Astrocyte (in vitro differentiated cells and primary cell): ENCODE measurements at regions not wholly inside any gene's neighbourhood (a gene's known extent, or its start where the extent isn't known, plus 50 kb on each side); places are given as distances from the start of the nearest gene placed in this dataset.

Experiments used
- DNase-seq: peaks from one replicate; pipeline ENCODE4 v3.0.0-alpha.2; 2010; ENCODE audit warnings: low read depth
- FAIRE-seq: peaks from 2 replicates; lab custom pipeline; 2011; peaks lifted over from hg19 to GRCh38; lab: Jason Lieb, UNC
- H2AFZ ChIP-seq: 2 replicates; pipeline ENCODE4 v1.6.0; 2012; ENCODE audit warnings: low read depth, low read length, inconsistent platforms
- H3K27ac ChIP-seq: 2 replicates; pipeline ENCODE4 v1.5.1; 2011; ENCODE audit warnings: low read depth, low read length, inconsistent platforms
- H3K27me3 ChIP-seq: 2 replicates; pipeline ENCODE4 v1.6.0; 2011; ENCODE audit warnings: low read length, inconsistent platforms; ENCODE audit not compliant: insufficient read depth
- H3K36me3 ChIP-seq: 2 replicates; pipeline ENCODE4 v1.5.1; 2011; ENCODE audit warnings: low read length, inconsistent platforms; ENCODE audit not compliant: insufficient read depth
- H3K4me1 ChIP-seq: 2 replicates; pipeline ENCODE4 v1.5.1; 2011; ENCODE audit warnings: low read length, inconsistent platforms; ENCODE audit not compliant: insufficient read depth
- H3K4me2 ChIP-seq: 2 replicates; pipeline ENCODE4 v1.6.0; 2012; ENCODE audit warnings: low read length, inconsistent platforms
- H3K4me3 ChIP-seq: 2 replicates; pipeline ENCODE4 v1.5.1; 2011; ENCODE audit warnings: low read depth, mild to moderate bottlenecking, low read length, inconsistent platforms; ENCODE audit not compliant: insufficient read depth
- H3K79me2 ChIP-seq: 2 replicates; pipeline ENCODE4 v1.6.0; 2012; ENCODE audit warnings: mild to moderate bottlenecking, low read length, inconsistent platforms; ENCODE audit not compliant: insufficient read depth
- H3K9ac ChIP-seq: 2 replicates; pipeline ENCODE4 v1.6.0; 2012; ENCODE audit warnings: mild to moderate bottlenecking, low read length, inconsistent platforms
- H3K9me3 ChIP-seq: 2 replicates; pipeline ENCODE4 v1.5.1; 2012; ENCODE audit warnings: low read depth, mild to moderate bottlenecking, low read length, inconsistent platforms; ENCODE audit not compliant: insufficient read depth
- H4K20me1 ChIP-seq: 2 replicates; pipeline ENCODE4 v1.6.0; 2012; ENCODE audit warnings: low read length, inconsistent platforms; ENCODE audit not compliant: insufficient read depth
- H3K27ac Mint-ChIP-seq: one replicate; pipeline ENCODE4 v1.8.0; 2021; ENCODE audit warnings: mild to moderate bottlenecking, mixed read lengths; ENCODE audit not compliant: unreplicated experiment
- H3K27me3 Mint-ChIP-seq: one replicate; pipeline ENCODE4 v1.8.0; 2021; ENCODE audit warnings: low read depth, mixed read lengths; ENCODE audit not compliant: unreplicated experiment
- H3K36me3 Mint-ChIP-seq: one replicate; pipeline ENCODE4 v1.8.0; 2021; ENCODE audit warnings: low read depth, mixed read lengths; ENCODE audit not compliant: unreplicated experiment
- H3K4me1 Mint-ChIP-seq: one replicate; pipeline ENCODE4 v1.8.0; 2021; ENCODE audit warnings: low read depth, mixed read lengths; ENCODE audit not compliant: unreplicated experiment
- H3K4me3 Mint-ChIP-seq: one replicate; pipeline ENCODE4 v1.8.0; 2021; ENCODE audit warnings: mild to moderate bottlenecking, moderate library complexity, mixed read lengths; ENCODE audit not compliant: unreplicated experiment
- H3K9me3 Mint-ChIP-seq: one replicate; pipeline ENCODE4 v1.8.0; 2021; ENCODE audit warnings: mild to moderate bottlenecking, mixed read lengths; ENCODE audit not compliant: unreplicated experiment
- EZH2 ChIP-seq: IDR thresholded peaks from 2 replicates; pipeline ENCODE4 v1.6.1; 2012; ENCODE audit warnings: mild to moderate bottlenecking, low read length, inconsistent platforms; ENCODE audit not compliant: insufficient read depth
- TF ChIP-seq, protein P1 (sequence below): IDR thresholded peaks from 2 replicates; pipeline ENCODE4 v1.5.1; 2011; ENCODE audit warnings: low read depth, mild to moderate bottlenecking, inconsistent platforms, low read length, moderate library complexity; ENCODE audit not compliant: insufficient read depth

DNA sequence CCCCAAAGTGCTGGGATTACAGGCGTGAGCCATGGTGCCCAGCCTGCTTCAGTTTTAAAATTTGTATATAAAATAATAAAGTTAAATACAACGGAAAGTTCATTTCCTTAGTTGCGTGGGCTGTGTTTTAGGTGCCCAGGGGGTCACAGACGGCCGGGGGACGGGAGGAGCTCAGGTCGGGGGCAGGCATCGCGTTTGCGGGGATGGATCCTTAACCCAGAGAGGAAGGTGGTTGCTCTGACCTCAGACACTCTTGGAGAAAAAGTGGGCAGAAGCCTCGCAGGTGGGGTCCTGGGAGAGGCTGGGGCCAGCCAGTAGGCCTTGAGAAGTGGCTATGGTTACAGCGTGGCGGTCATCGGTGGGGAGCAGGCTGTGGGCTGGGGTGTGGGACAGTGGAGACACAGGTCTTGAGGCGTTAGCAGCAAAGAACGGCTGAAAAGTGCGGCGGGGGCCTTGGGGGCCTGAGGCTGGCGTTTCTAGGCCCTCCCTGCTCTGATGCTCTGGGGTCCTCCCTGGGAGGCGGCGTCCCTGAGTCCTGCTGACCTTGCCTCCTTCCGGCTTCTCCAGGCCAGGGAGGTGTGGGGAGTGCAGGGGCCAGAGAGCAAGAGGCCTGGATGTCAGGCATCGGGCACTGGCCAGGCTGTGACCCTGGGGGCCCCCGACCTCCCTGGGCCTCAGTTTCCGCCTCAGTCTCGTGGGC lies 54.4 kb downstream of the UNCX start:
- Histone ChIP-seq H3K4me3 (no peak overlapping the region), H3K36me3 (no peaks in the 10 kb centered on the region), H3K9ac (no peak overlapping the region), H2AFZ (no peak overlapping the region), H3K79me2 (no peaks in the 10 kb centered on the region), H3K9me3 (no peaks in the 10 kb centered on the region), H4K20me1 (no peaks in the 10 kb centered on the region), H3K4me1 (no peaks in the 10 kb centered on the region), H3K27me3 (peaks cover 27% of the 10 kb centered on the region), H3K4me2 (no peak overlapping the region), H3K27ac (no peak overlapping the region)
- Mint-ChIP-seq H3K36me3 (no peaks in the 10 kb centered on the region), H3K4me3 (no peak overlapping the region), H3K27me3 (peaks cover 30% of the 10 kb centered on the region), H3K9me3 (no peaks in the 10 kb centered on the region), H3K27ac (peak overlapping the region; percentile 71), H3K4me1 (no peaks in the 10 kb centered on the region)
- DNase-seq (no peak), FAIRE-seq (no peak)
- no peak for TF ChIP-seq EZH2
- TF ChIP-seq, protein P1, sequence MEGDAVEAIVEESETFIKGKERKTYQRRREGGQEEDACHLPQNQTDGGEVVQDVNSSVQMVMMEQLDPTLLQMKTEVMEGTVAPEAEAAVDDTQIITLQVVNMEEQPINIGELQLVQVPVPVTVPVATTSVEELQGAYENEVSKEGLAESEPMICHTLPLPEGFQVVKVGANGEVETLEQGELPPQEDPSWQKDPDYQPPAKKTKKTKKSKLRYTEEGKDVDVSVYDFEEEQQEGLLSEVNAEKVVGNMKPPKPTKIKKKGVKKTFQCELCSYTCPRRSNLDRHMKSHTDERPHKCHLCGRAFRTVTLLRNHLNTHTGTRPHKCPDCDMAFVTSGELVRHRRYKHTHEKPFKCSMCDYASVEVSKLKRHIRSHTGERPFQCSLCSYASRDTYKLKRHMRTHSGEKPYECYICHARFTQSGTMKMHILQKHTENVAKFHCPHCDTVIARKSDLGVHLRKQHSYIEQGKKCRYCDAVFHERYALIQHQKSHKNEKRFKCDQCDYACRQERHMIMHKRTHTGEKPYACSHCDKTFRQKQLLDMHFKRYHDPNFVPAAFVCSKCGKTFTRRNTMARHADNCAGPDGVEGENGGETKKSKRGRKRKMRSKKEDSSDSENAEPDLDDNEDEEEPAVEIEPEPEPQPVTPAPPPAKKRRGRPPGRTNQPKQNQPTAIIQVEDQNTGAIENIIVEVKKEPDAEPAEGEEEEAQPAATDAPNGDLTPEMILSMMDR: no peak

DNA sequence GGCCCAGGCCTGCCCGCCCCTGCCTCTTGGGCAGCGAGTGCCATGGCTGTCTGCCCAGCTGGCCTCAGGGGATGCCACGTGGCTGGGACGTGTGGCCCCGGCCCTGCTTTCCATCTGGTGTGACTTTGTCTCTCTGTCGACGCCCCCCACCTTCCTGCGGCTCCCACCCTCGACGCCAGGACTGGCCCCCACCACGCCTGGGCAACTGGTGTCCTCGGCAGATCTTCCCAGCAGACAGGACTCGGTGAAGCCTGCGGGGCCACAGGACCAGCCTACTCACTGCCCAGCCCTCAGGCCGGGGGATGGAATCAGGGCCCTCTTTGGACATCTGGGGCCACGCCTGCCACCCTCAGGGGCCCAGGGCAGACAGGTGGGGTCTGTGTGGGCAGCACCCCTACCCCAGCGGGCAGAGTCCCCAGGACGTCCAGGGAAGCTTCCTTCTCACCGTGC lies 55.1 kb downstream of the UNCX start:
- no peak overlapping the region for H2AFZ ChIP-seq
- TF ChIP-seq EZH2: no peak
- TF ChIP-seq, protein P1: no peak
- DNase-seq: no peak
- H3K9me3 Mint-ChIP-seq: no peaks in the 10 kb centered on the region
- H3K27ac Mint-ChIP-seq: no peak overlapping the region
- no peaks in the 10 kb centered on the region for H3K9me3 ChIP-seq
- H3K36me3 ChIP-seq: no peaks in the 10 kb centered on the region
- no peaks in the 10 kb centered on the region for H3K4me1 Mint-ChIP-seq
- H4K20me1 ChIP-seq: no peaks in the 10 kb centered on the region
- no peaks in the 10 kb centered on the region for H3K79me2 ChIP-seq
- H3K4me2 ChIP-seq: no peak overlapping the region
- H3K9ac ChIP-seq: no peak overlapping the region
- FAIRE-seq: no peak
- H3K4me3 Mint-ChIP-seq: no peak overlapping the region
- peaks cover 27% of the 10 kb centered on the region for H3K27me3 ChIP-seq
- no peaks in the 10 kb centered on the region for H3K36me3 Mint-ChIP-seq
- no peaks in the 10 kb centered on the region for H3K4me1 ChIP-seq
- no peak overlapping the region for H3K27ac ChIP-seq
- no peak overlapping the region for H3K4me3 ChIP-seq
- peaks cover 30% of the 10 kb centered on the region for H3K27me3 Mint-ChIP-seq

DNA sequence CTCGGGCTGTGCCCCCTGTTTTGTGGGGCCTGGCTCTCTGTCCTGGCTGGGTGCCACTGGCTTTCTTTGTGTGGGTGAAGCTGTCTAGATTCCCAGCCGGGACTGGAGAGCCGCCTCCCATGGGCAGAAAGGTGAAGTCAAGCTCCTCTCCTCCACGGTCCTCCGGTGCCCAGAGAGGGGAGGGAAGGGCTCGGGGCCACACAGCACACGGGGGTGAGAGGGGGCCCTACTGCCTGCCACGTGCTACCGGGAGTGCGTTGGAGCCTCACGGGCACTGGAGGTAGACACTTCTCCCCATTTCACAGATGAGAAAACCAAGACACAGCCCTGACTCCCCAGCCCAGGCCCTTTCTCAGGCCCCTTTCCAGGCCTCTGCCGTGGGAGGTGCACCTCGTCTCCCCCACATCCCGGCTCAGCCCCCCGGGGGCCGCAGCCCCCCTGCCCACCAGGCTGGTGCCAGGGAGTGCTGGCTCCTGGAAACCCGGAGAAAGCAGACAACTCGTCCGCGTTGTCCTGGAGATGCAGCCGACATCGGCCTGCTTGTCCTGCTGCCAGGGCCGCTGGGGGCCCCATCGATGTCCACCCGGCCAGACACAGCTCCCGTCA lies 55.8 kb downstream of the UNCX start:
- Mint-ChIP-seq H3K4me3 (no peak overlapping the region), H3K36me3 (no peaks in the 10 kb centered on the region), H3K27me3 (peaks cover 34% of the 10 kb centered on the region), H3K27ac (no peak overlapping the region), H3K4me1 (no peaks in the 10 kb centered on the region), H3K9me3 (no peaks in the 10 kb centered on the region)
- Histone ChIP-seq H2AFZ (no peak overlapping the region), H3K4me3 (no peak overlapping the region), H3K79me2 (no peaks in the 10 kb centered on the region), H3K4me2 (no peak overlapping the region), H4K20me1 (no peaks in the 10 kb centered on the region), H3K27me3 (peaks cover 27% of the 10 kb centered on the region), H3K9ac (no peak overlapping the region), H3K4me1 (no peaks in the 10 kb centered on the region), H3K9me3 (no peaks in the 10 kb centered on the region), H3K27ac (no peak overlapping the region), H3K36me3 (no peaks in the 10 kb centered on the region)
- DNase-seq: no peak
- TF ChIP-seq, protein P1: no peak
- no peak for TF ChIP-seq EZH2
- FAIRE-seq: no peak
